Panc1 (cell line): ENCODE measurements at regions not wholly inside any gene's neighbourhood (a gene's known extent, or its start where the extent isn't known, plus 50 kb on each side); places are given as distances from the start of the nearest gene placed in this dataset.

Experiments used
- ATAC-seq: fragments of 200-7000 bp; cut with Tn5 transposase; 2 replicates; pipeline ENCODE4 v1.9.1; 2020; ENCODE audit warnings: mild to moderate bottlenecking, moderate library complexity
- BruUV-seq: library from RNA; stranded (reverse); fragments of 400-500 nt; replicated peaks from 2 replicates; lab custom pipeline; 2021; lab: Mats Ljungman, UMichigan
- CTCF ChIA-PET: fragments of 300-600 bp; sonication (Branson Sonifier 250); formaldehyde crosslinking; loops from one replicate; lab custom pipeline; 2022; ENCODE audit warnings: antibody characterized with exemption; lab: Charles Lee
- POLR2A ChIA-PET: fragments of 300-600 bp; sonication (Branson Sonifier 250); formaldehyde crosslinking; loops from one replicate; lab custom pipeline; 2022; ENCODE audit warnings: antibody characterized with exemption; lab: Charles Lee
- DNase-seq: peaks from one replicate; pipeline ENCODE4 v3.0.0-alpha.2; 2010; ENCODE audit warnings: low read depth, low spot score
- H3K27ac ChIP-seq: 2 replicates; pipeline ENCODE4 v1.5.1; 2011; ENCODE audit warnings: mild to moderate bottlenecking, low read length, inconsistent platforms
- H3K27me3 ChIP-seq: fragments of 200-500 bp; sonication (Bioruptor generic); 2 replicates; pipeline ENCODE4 v1.6.0; 2014; ENCODE audit warnings: low read length, inconsistent platforms; ENCODE audit not compliant: control insufficient read depth, insufficient read depth
- H3K36me3 ChIP-seq: fragments of 200-500 bp; sonication (Bioruptor generic); 2 replicates; pipeline ENCODE4 v1.5.1; 2014; ENCODE audit warnings: inconsistent platforms, mild to moderate bottlenecking, low read length, moderate library complexity; ENCODE audit not compliant: control insufficient read depth, insufficient read depth
- H3K4me1 ChIP-seq: 2 replicates; pipeline ENCODE4 v1.5.1; 2011; ENCODE audit warnings: inconsistent platforms, mild to moderate bottlenecking, low read length, moderate library complexity; ENCODE audit not compliant: control insufficient read depth, insufficient read depth
- H3K4me3 ChIP-seq, 2 experiments: 2 replicates each; pipeline ENCODE4 v1.5.1; 2011 to 2012; ENCODE audit warnings: low read depth in 2 of 2, low read length in 2 of 2, mild to moderate bottlenecking in 2 of 2, inconsistent platforms in 1 of 2, moderate library complexity in 1 of 2
- H3K9me3 ChIP-seq: fragments of 200-500 bp; sonication (Bioruptor generic); 2 replicates; pipeline ENCODE4 v1.5.1; 2014; ENCODE audit warnings: low read depth, mild to moderate bottlenecking, inconsistent platforms, low read length, moderate library complexity; ENCODE audit not compliant: control insufficient read depth, insufficient read depth
- POLR2AphosphoS5 ChIP-seq: IDR thresholded peaks from 2 replicates; pipeline ENCODE4 v1.6.1; 2012; ENCODE audit warnings: mild to moderate bottlenecking, low read depth, low read length, moderate library complexity
- SIN3A ChIP-seq: IDR thresholded peaks from 2 replicates; pipeline ENCODE4 v1.6.1; 2012; ENCODE audit warnings: low read depth, mild to moderate bottlenecking, low read length, moderate library complexity, borderline replicate concordance; ENCODE audit not compliant: insufficient read depth
- TCF7L2 ChIP-seq: IDR thresholded peaks from 2 replicates; pipeline ENCODE4 v1.6.1; 2011; ENCODE audit warnings: mild to moderate bottlenecking, low read depth, low read length, inconsistent platforms
- in situ Hi-C: cut with HindIII; loops from 2 replicates; pipeline ENCODE4 v1.10.0; 2016; ENCODE audit warnings: low sequenced_read_pairs, low pct_unique_long_range_greater_than_20kb
- intact Hi-C: fragments of 100-400 bp; cut with micrococcal nuclease; formaldehyde crosslinking; loops from one replicate; pipeline ENCODE4 v1.10.0; 2022; ENCODE audit not compliant: unreplicated experiment
- TF ChIP-seq, protein P1 (sequence below), 2 experiments: IDR thresholded peaks; 2 replicates each; pipeline ENCODE4 v1.6.1; 2011 to 2012; ENCODE audit warnings: low read depth in 2 of 2, control low read depth in 1 of 2, low read length in 1 of 2, mild to moderate bottlenecking in 1 of 2, moderate library complexity in 1 of 2; ENCODE audit not compliant: insufficient read depth in 1 of 2
- TF ChIP-seq, protein P2 (sequence below): fragments of 450-650 bp; IDR thresholded peaks from 2 replicates; pipeline ENCODE4 v1.5.1; 2017; ENCODE audit warnings: mild to moderate bottlenecking

DNA sequence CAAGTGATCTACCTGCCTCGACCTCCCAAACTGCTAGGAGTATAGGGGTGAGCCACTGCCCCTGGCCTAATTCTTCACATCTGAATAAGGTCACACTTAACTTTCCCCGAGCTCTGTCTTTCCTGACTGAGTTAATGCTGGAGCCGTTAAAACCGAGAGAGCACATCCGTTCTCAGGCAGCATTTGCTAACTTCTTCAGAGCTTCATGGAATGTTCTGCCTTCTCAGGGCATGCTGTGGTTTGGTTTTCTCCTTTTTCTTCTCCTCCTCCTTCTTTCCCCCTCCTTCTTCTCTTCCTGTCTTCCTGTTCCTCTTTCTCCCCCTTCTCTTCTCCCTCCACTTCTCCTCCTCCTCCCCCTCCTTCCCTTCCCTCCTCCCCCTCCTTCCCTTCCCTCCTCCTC, 119.9 kb downstream of the ASMT start:
- CTCF ChIA-PET = no interaction called here
- H3K4me3 ChIP-seq = no peak overlapping the region
- no peaks in the 10 kb centered on the region for H3K9me3 ChIP-seq
- no peaks in the 10 kb centered on the region for H3K27me3 ChIP-seq
- ATAC-seq = no peak
- intact Hi-C loops = no loop called here
- in situ Hi-C loops = no loop called here
- POLR2A ChIA-PET = no interaction called here
- H3K36me3 ChIP-seq = no peaks in the 10 kb centered on the region
- H3K4me1 ChIP-seq = no peaks in the 10 kb centered on the region
- TF ChIP-seq POLR2AphosphoS5 (no peak), TCF7L2 (no peak), SIN3A (no peak)
- TF ChIP-seq, protein P1, sequence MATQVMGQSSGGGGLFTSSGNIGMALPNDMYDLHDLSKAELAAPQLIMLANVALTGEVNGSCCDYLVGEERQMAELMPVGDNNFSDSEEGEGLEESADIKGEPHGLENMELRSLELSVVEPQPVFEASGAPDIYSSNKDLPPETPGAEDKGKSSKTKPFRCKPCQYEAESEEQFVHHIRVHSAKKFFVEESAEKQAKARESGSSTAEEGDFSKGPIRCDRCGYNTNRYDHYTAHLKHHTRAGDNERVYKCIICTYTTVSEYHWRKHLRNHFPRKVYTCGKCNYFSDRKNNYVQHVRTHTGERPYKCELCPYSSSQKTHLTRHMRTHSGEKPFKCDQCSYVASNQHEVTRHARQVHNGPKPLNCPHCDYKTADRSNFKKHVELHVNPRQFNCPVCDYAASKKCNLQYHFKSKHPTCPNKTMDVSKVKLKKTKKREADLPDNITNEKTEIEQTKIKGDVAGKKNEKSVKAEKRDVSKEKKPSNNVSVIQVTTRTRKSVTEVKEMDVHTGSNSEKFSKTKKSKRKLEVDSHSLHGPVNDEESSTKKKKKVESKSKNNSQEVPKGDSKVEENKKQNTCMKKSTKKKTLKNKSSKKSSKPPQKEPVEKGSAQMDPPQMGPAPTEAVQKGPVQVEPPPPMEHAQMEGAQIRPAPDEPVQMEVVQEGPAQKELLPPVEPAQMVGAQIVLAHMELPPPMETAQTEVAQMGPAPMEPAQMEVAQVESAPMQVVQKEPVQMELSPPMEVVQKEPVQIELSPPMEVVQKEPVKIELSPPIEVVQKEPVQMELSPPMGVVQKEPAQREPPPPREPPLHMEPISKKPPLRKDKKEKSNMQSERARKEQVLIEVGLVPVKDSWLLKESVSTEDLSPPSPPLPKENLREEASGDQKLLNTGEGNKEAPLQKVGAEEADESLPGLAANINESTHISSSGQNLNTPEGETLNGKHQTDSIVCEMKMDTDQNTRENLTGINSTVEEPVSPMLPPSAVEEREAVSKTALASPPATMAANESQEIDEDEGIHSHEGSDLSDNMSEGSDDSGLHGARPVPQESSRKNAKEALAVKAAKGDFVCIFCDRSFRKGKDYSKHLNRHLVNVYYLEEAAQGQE (IDR thresholded peaks at IDR 0.05; ENCODE audit: insufficient read depth in 1 of 2, low read depth in 2 of 2, low read length in 1 of 2) = no peak
- TF ChIP-seq, protein P2, sequence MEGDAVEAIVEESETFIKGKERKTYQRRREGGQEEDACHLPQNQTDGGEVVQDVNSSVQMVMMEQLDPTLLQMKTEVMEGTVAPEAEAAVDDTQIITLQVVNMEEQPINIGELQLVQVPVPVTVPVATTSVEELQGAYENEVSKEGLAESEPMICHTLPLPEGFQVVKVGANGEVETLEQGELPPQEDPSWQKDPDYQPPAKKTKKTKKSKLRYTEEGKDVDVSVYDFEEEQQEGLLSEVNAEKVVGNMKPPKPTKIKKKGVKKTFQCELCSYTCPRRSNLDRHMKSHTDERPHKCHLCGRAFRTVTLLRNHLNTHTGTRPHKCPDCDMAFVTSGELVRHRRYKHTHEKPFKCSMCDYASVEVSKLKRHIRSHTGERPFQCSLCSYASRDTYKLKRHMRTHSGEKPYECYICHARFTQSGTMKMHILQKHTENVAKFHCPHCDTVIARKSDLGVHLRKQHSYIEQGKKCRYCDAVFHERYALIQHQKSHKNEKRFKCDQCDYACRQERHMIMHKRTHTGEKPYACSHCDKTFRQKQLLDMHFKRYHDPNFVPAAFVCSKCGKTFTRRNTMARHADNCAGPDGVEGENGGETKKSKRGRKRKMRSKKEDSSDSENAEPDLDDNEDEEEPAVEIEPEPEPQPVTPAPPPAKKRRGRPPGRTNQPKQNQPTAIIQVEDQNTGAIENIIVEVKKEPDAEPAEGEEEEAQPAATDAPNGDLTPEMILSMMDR = no peak
- H3K27ac ChIP-seq = no peak overlapping the region
- no TSS peak for BruUV-seq
- DNase-seq = no peak

DNA sequence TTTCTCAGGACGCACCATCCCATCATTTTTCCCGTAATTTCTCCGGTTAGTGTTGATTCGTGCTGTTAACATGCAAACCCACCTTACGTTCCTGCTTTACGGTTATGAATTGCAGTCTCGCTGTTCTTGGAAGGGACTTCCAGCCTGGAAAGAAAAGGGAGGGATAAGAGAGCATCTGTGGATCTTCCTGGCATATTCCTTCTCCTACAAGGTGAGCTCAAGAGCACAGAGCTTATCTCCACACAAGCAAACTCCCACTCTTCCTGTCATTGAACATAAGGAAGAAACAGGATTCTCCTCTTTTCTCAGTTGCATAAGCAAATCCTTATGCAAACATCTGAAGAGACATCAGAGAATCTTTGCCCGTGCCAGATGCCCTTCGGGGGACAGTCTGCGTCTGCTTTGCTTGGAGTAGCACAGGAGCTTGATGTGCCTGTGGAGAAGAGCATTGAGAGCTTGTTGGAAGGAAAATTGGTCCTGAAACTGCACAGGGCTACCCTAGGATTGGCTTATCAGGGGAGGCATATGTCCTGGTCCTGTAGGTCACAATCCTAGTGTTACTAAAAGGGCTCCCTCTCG, 127.0 kb downstream of the ASMT start:
- ChIA-PET POLR2A (no interaction called here), CTCF (no interaction called here)
- H3K27me3 ChIP-seq = no peaks in the 10 kb centered on the region
- no peak for ATAC-seq
- no peak overlapping the region for H3K4me3 ChIP-seq
- no TSS peak for BruUV-seq
- TF ChIP-seq, protein P2 = no peak
- TF ChIP-seq POLR2AphosphoS5 (no peak), TCF7L2 (no peak), SIN3A (no peak)
- TF ChIP-seq, protein P1 (IDR thresholded peaks at IDR 0.05; ENCODE audit: insufficient read depth in 1 of 2, low read depth in 2 of 2, low read length in 1 of 2) = no peak
- DNase-seq = no peak
- in situ Hi-C loops (no loop called here), intact Hi-C loops (no loop called here)
- no peaks in the 10 kb centered on the region for H3K9me3 ChIP-seq
- no peaks in the 10 kb centered on the region for H3K4me1 ChIP-seq
- no peak overlapping the region for H3K27ac ChIP-seq
- H3K36me3 ChIP-seq = no peaks in the 10 kb centered on the region
